ENCODE measurements at regions not wholly inside any gene's neighbourhood (a gene's known extent, or its start where the extent isn't known, plus 50 kb on each side); places are given as distances from the start of the nearest gene placed in this dataset.
"Not testable (repeated sequence)": the region's sequence is repeated elsewhere in the genome, so short reads cannot be mapped to it uniquely, and the experiment has no call there.

- no peak for DNase-seq (ENCODE audit: extremely low read depth in 1 of 11, low read depth in 9 of 11, low spot score in 4 of 11)
Measured at GRCh38 chr2:15810477-15811150, 129.7 kb upstream of the MYCN start.

- no peak for DNase-seq (ENCODE audit: extremely low read depth in 1 of 11, low read depth in 9 of 11, low spot score in 4 of 11)
Measured at GRCh38 chr2:15811367-15811766, 129.0 kb upstream of the MYCN start.

GRCh38 chr2:15812187-15812780 lies 128.1 kb upstream of the MYCN start:
- no peak for DNase-seq (ENCODE audit: extremely low read depth in 1 of 11, low read depth in 9 of 11, low spot score in 4 of 11)

- DNase-seq (ENCODE audit: extremely low read depth in 1 of 11, low read depth in 9 of 11, low spot score in 4 of 11), result no peak
Measured at GRCh38 chr2:15813481-15814266, 126.7 kb upstream of the MYCN start.

GRCh38 chr2:15814403-15814802 lies 125.9 kb upstream of the MYCN start:
- DNase-seq (ENCODE audit: extremely low read depth in 1 of 11, low read depth in 9 of 11, low spot score in 4 of 11), result no peak

- DNase-seq (ENCODE audit: extremely low read depth in 1 of 11, low read depth in 9 of 11, low spot score in 4 of 11), result no peak
Measured at GRCh38 chr2:15814946-15815345, 125.4 kb upstream of the MYCN start.

- DNase-seq (ENCODE audit: extremely low read depth in 1 of 11, low read depth in 9 of 11, low spot score in 4 of 11), result no peak
Measured at GRCh38 chr2:15816226-15816625, 124.1 kb upstream of the MYCN start.

- no peak for DNase-seq (ENCODE audit: extremely low read depth in 1 of 11, low read depth in 9 of 11, low spot score in 4 of 11)
Measured at GRCh38 chr2:15816674-15817406, 123.5 kb upstream of the MYCN start.

GRCh38 chr2:15817748-15818147 lies 122.6 kb upstream of the MYCN start:
- DNase-seq (ENCODE audit: extremely low read depth in 1 of 11, low read depth in 9 of 11, low spot score in 4 of 11), result no peak

GRCh38 chr2:15818318-15818753 lies 122.0 kb upstream of the MYCN start:
- peak in 9 of 11 donors; percentile 75 to 89 (median 84) for DNase-seq (ENCODE audit: extremely low read depth in 1 of 11, low read depth in 9 of 11, low spot score in 4 of 11)

GRCh38 chr2:15818881-15819280 lies 121.5 kb upstream of the MYCN start:
- DNase-seq (ENCODE audit: extremely low read depth in 1 of 11, low read depth in 9 of 11, low spot score in 4 of 11), result no peak

GRCh38 chr2:15819562-15820256 lies 120.6 kb upstream of the MYCN start:
- DNase-seq (ENCODE audit: extremely low read depth in 1 of 11, low read depth in 9 of 11, low spot score in 4 of 11), result no peak

- no peak for DNase-seq (ENCODE audit: extremely low read depth in 1 of 11, low read depth in 9 of 11, low spot score in 4 of 11)
Measured at GRCh38 chr2:15820257-15820566, 120.1 kb upstream of the MYCN start.

GRCh38 chr2:15820927-15821326 lies 119.4 kb upstream of the MYCN start:
- no peak for DNase-seq (ENCODE audit: extremely low read depth in 1 of 11, low read depth in 9 of 11, low spot score in 4 of 11)

GRCh38 chr2:15822151-15823044 lies 118.0 kb upstream of the MYCN start:
- no peak for DNase-seq (ENCODE audit: extremely low read depth in 1 of 11, low read depth in 9 of 11, low spot score in 4 of 11)

GRCh38 chr2:15823459-15824396 lies 116.6 kb upstream of the MYCN start:
- no peak for DNase-seq (ENCODE audit: extremely low read depth in 1 of 11, low read depth in 9 of 11, low spot score in 4 of 11)

- DNase-seq (ENCODE audit: extremely low read depth in 1 of 11, low read depth in 9 of 11, low spot score in 4 of 11), result not testable (repeated sequence)
Measured at GRCh38 chr2:15824467-15824866, 115.9 kb upstream of the MYCN start.

Data from renal cortex interstitium (tissue), 11 donors.